Muscle of arm (tissue), 1 donor: ENCODE measurements at regions not wholly inside any gene's neighbourhood (a gene's known extent, or its start where the extent isn't known, plus 50 kb on each side); places are given as distances from the start of the nearest gene placed in this dataset.
"Not testable (repeated sequence)": the region's sequence is repeated elsewhere in the genome, so short reads cannot be mapped to it uniquely, and the experiment has no call there.

Experiments
- DNase-seq: peaks from one replicate; pipeline ENCODE4 v3.0.0-alpha.2; 2013

GRCh38 chr7:122248472-122248871 is 56.1 kb downstream of the FEZF1 start:
- DNase-seq = no peak

DNA sequence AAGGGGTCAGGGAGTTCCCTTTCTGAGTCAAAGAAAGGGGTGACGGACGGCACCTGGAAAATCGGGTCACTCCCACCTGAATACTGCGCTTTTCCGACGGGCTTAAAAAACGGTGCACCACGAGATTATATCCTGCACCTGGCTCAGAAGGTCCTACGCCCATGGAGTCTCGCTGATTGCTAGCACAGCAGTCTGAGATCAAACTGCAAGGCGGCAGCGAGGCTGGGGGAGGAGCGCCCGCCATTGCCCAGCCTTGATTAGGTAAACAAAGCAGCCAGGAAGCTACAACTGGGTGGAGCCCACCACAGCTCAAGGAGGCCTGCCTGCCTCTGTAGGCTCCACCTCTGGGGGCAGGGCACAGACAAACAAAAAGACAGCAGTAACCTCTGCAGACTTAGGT is 65.8 kb downstream of the FEZF1 start:
- not testable (repeated sequence) for DNase-seq

GRCh38 chr7:122238297-122238696 is 66.3 kb downstream of the FEZF1 start:
- DNase-seq = not testable (repeated sequence)

- DNase-seq = no peak
These were observed 78.7 kb downstream of the FEZF1 start for GRCh38 chr7:122225874-122226273.

- DNase-seq = peak; percentile 15
These were observed 75.3 kb upstream of the AASS start for GRCh38 chr7:122219253-122219865.

DNA sequence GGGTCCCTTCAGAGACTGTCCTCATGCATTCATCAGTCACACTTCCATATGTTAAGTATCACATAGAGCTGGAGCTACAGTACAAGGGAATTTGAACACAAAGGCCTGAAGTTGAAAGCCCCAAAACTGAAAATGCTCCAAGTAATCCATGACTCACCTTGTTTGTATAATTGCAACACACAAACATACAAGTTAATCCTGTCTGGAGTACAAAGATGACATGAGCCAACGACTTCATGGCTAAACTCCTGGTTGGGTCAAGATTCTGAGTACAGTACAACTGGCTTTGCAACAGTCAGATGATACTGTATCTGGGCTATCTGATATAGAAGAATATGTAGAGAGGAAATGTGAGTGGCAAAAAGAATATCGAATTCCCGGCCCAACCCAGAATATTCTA is 73.1 kb upstream of the AASS start:
- DNase-seq = no peak

GRCh38 chr7:122212754-122213153 is 68.7 kb upstream of the AASS start:
- no peak for DNase-seq

- no peak for DNase-seq
These were observed 67.3 kb upstream of the AASS start for GRCh38 chr7:122211362-122211761.

GRCh38 chr7:122206985-122207384 is 62.9 kb upstream of the AASS start:
- DNase-seq = no peak

DNA sequence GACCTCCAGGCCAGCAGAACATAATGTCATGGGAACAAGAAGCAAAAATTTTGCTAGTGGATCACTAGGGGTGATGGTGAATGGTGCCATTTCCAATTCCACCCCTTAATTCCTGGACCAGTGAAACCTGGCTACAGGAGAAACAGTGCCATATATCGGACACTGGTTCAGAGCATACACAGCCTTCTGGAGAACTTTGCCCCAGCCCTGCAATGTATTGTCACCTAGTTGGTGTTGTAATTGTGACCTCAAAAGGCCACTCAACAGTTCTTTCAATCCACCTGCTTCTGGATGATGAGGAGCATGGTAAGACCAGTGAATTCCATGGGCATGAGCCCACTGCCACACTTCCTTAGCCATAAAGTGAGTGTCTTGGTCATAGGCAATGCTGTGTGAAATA is 59.8 kb upstream of the AASS start:
- no peak for DNase-seq

DNA sequence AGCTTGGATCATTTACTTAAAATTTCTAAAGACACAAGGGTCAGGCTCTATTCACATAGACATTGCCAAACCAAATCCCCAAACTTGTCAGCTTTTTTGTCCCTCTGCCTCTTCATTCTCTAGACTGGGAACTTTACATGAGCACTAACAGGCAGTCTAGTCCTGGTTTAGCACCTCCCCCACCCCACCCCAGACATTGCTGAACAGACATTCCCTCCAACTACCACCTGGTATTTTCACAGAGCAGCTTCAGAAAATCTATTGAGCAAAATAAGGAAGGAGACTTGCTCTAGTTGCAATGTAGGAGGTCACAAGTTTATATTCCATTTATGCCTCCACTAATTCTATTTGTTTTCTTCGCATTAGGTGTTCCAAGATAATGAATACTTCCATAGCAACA is 56.8 kb upstream of the AASS start:
- DNase-seq = no peak

DNA sequence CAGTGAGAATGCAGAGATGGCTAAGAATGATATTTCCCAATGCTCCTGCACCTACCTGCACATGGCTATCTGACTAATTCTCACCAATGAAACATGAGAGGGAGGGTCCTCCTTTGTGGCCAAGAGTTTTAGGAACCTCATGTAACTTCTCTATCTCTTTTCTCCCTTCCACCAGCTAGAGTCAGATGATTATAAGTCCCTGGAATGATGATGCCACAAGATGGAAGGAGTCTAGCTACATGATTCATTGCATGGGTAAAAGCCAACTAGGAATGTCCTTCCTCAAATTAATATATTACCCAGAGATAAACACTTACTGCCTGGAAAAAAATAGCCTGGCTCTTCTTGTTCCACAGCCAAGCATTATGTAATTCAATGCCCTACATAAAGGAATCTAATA is 55.1 kb upstream of the AASS start:
- DNase-seq = no peak

DNA sequence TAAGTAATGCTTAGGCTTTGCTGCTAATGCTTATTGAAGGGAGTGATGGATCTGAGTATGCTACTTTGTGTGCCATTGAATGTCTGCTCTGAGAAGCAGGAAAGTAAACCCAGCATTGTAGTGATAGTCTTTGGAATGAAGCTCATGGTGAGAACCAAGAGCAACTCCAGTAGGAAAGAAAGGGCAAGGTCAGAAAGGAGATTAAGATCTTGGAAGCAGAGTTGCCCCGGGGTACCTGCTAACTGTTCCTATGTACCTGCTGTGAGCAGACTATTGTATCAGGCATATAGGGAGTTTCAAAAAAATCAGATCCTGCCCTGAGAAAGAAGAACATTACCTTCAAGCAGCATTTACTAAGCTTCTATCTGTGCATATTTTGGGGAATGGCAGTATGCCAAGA is 54.5 kb upstream of the AASS start:
- DNase-seq = no peak
